ENCODE measurements at regions not wholly inside any gene's neighbourhood (a gene's known extent, or its start where the extent isn't known, plus 50 kb on each side); places are given as distances from the start of the nearest gene placed in this dataset.

DNA sequence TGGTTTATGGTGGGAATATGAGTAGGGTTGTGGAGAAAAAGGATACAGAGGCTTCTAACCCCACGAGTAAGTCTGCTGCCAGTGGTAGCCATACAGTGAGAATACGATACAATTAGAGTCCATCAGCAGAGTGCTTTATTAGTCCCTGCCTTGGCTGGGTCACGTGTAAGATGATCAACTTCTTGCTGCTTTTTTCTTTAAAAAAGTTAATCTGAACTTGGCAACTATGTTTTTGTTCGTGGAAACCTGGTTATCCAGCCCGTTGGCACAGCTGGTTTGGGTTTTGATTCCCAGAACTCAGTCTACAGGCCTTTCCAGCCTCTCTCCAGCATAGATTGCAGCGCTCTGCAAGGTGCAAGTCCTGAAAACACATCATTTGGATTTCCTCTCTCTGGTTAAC, 53.1 kb upstream of the LSM6 start:
- TF ChIP-seq POLR2A (IDR thresholded peaks at IDR 0.05): no peak
- TF ChIP-seq, protein P1, sequence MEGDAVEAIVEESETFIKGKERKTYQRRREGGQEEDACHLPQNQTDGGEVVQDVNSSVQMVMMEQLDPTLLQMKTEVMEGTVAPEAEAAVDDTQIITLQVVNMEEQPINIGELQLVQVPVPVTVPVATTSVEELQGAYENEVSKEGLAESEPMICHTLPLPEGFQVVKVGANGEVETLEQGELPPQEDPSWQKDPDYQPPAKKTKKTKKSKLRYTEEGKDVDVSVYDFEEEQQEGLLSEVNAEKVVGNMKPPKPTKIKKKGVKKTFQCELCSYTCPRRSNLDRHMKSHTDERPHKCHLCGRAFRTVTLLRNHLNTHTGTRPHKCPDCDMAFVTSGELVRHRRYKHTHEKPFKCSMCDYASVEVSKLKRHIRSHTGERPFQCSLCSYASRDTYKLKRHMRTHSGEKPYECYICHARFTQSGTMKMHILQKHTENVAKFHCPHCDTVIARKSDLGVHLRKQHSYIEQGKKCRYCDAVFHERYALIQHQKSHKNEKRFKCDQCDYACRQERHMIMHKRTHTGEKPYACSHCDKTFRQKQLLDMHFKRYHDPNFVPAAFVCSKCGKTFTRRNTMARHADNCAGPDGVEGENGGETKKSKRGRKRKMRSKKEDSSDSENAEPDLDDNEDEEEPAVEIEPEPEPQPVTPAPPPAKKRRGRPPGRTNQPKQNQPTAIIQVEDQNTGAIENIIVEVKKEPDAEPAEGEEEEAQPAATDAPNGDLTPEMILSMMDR (IDR thresholded peaks at IDR 0.05): no peak

Measured in ovary (tissue), 3 donors.